GM04503 (cell line): ENCODE measurements at regions not wholly inside any gene's neighbourhood (a gene's known extent, or its start where the extent isn't known, plus 50 kb on each side); places are given as distances from the start of the nearest gene placed in this dataset.

ENCODE experiments used
- DNase-seq: peaks from one replicate; pipeline ENCODE4 v3.0.0-alpha.2; 2012; ENCODE audit warnings: low read depth

DNA sequence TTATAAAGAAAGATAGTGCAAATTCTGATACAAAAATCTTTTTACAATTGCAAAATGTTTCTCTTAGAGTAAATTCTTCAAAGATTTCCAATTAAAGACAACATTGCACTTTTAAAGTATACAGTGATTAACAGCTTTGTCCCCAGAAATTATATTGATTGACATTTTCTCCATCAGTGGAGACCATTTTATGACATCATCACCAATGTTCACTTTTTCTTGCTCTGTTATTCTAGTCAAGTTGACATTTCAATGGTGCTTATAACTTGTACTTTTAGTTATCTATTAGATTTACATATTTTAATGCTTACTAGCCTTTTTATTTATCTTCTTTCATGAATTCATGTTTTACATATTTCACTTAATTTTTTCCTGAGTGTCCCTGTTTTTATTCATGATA lies 524.8 kb downstream of the HAO1 start:
- no peak for DNase-seq

DNA sequence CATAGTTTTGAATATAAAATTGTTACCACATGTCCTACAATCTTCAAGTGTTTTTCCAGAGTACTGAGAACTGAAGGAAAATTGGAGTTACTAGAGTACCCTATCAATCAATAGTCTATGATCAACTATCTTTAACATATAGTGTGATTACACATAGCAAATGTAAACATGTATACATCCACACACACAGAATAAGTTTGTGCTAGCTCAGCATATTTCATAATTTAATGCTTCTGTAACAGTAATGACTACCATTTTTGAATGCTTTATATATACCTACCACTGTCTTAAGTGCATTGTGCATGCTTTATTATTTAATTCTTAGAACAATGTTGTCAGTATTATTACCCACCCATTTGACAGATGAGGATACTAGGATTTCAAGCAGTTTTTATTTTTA lies 523.9 kb downstream of the HAO1 start:
- DNase-seq: no peak

DNA sequence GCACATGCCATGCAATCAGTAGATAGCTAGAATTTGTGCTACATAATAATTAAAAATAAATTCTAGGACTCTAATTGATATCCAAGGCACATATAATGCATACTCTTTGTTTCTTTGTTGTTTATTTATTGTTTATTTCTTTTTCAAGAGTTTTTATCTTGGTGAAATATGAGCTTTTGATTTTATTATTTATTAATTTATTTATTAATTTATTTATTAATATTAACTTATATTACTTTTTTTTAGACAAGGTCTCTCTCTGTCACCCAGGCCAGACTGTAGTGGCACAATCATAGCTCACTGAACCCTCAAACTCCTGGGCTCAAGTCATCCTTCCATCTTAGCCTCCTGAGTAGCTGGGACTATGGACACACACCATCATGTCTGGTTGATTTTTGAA lies 519.9 kb downstream of the HAO1 start:
- no peak for DNase-seq

DNA sequence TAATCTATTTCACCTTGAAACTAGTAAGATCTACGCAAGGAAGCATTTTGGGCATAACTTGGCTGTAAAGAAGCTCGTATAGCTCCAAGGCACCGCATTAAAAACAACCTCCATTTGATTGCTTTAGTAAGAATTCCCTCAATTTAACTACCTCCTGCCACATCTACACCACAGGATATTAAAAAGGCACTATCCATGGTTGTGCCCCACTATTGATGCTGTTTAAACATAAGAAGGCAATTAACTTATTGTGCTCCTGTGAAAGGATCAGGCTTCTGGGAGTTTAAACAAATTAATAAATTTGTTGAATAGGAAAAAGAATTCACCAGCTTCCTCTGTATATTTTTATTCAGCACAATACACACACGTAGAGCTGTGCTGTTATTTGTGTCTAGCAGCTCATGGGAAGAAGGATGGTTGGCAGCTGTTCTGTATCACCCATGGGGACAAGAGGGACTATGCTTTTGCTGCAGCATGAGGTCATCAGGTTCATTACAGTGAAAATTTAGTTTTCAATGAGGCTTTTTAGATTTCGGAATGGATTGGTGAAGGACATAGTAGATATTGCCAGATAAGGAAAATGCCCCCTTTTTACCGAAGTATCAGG lies 513.3 kb downstream of the HAO1 start:
- DNase-seq: no peak

DNA sequence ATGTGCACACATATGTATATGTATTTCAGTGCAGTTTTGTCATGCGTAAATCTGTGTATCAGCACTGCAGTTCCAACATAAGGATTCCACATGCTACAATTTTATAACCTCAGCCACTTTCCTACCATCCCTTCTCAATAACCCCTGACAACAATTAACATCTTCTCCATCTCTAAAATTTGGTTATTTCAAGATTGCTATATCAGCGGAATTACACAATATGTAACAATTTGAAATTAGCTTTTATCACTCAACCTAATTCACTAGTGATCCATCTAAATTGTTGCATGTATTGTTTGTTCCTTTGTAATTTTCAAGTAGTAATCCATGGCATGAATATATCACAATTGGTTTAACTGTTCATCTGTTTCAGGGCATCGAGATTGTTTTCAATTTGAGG lies 511.3 kb downstream of the HAO1 start:
- DNase-seq: no peak

DNA sequence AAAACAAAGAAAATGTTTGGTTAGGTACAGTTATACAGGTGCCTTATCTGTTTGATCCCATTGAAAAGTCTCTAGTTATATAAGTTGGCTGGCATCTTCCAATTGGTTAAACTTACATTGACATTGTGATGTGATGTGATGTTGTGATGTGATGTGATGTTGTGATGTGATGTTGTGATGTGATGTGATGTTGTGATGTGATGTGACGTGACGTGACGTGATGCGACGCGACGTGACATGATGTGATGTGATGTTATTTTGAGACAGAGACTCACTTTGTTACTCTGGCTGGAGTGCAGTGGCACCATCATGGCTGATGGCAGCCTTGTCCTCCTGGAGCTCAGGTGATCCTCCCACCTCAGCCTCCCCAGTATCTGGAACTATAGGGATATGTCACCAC lies 507.6 kb downstream of the HAO1 start:
- no peak for DNase-seq

DNA sequence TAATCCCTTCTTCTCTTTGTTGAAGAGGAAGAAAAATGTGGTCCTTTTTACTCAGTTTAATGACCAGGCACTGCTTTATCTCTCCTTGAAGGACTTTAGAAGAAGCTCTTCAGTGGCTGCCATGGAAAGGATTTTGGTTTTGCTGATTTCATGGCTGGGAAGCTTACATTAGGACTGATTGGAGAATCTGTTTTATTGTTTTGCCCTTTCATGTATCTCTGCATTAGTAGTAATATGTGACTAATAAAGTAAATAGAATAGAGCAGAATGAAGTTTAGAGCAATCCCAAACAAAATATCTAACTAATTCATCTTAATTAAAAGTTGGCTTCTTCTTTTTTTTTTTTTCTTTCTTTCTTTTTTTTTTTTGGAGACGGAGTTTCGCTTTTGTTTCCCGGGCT lies 502.9 kb downstream of the HAO1 start:
- DNase-seq: no peak

DNA sequence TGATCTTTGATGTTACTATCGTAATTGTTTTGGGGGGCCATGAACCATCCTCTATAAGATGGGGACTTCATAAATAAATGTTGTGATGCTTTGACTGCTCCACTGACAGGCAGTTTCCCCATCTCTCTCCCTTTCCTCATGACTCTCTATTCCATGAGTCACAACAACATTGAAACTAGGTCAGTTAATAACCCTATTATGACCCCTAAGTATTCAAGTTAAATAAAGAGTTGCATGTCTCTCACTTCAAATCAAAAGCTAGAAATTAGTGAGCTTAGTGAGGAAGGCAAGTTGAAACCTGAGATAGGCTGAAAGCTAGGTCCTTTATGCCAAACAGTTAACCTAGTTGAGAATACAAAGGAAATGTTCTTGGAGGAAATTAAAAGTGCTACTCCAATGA lies 491.0 kb downstream of the HAO1 start:
- DNase-seq: no peak

DNA sequence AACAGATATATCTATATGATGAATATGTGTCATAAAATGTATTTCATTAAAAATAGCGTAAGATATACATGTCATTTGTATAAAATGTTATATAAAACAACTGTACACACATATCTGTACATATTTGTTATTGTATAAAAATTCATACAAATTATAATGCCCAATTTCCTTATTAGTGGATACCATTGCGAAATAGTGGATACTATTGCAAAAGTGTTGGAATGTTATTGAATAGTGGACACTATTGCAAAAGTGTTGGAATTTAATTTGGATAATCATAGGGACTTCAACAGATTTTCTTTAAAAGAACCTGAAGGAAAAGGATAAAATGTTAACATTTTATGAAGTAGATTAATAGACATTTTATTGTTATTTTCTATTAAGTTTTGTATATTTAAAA lies 487.4 kb downstream of the HAO1 start:
- DNase-seq: no peak

DNA sequence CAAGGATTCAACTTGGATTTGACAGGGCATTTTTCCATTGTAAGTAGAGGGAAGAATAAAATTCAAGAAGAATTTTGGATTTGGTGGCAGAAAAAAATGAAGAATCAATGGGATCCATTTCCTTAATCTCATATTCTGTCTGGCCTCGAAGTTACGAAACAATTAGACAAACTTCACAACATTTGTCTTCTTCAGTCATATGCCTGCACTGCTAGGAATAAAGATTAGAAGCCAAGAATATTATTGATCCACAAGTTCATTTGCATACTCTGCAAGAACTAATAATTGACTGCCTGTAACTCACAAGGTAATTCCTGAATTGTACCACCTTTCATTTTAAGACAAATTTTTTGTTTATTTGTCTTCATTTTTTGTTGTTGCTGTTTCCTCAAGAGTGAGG lies 486.2 kb downstream of the HAO1 start:
- DNase-seq: no peak

DNA sequence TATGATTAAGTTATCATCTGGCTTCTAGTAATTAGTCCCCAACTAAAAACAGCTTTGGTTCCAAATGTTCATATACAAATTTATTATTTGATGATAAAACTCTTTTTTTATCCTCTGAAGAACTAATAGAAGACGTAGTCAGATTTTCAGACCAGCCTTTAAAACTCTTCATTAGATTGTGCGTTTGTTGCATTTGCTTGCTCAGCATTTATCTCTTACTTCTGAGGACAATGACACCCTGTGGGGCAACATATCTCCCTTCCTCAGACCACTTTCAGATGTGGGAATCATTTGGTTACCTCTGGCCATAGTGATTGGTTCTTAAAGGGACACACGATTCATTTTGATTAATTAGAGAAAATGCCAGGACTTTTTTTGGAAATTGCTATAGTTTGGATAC lies 481.8 kb downstream of the HAO1 start:
- DNase-seq: no peak

DNA sequence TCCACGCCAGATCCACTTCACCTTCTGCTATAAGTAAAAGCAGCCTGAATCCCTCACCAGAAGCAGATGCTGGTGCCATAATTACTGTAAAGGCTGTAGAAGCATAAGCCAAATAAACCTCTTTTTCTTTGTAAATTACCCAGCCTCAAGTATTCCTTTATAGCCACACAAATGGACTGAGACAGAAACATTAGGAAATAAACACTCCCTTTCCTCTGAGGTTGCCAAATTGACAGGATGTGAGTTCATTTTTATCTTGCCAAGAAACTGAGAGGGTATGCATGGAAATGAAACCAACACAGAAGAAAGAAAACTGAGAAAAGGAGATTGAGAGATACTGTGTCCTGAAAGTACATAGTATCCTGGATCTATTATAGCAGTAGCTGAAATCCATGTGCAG lies 481.2 kb downstream of the HAO1 start:
- no peak for DNase-seq

DNA sequence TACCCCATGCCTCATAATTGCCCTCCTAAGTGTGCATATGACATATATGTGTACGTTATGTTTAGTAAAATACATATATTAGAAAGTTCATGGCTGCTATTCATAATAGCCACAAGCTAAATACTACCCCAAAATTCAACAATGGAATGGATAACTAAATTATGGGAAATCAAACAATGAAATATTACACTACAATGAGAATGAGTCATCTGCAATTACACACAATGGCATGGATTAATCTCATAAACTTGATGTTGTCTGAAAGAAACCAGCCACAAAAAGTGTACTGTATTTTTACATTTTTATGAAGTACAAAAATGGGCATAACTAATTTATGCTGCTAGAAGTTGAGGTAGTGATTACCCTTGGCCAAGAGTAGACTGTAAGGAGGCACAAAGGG lies 477.0 kb downstream of the HAO1 start:
- DNase-seq: no peak

DNA sequence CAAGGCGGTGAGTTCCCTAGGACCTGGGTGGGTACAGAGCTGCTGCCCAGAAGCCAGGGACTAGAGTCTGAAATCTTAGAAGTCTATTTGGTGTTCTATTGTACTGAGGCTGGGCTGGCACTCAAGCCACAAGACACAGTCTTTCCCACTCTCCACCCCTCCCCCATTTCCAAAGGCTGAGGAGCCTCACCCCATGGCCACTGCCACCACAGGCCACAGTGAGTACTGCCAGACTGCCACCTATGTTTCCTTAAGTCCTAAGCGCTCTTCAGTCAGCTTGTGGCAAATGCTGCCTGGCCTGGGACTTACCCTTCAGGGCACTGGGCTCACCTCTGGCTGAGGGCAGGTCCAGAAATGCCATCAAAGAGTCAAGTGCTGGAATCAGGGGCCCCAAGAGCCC lies 469.3 kb downstream of the HAO1 start:
- DNase-seq: no peak

DNA sequence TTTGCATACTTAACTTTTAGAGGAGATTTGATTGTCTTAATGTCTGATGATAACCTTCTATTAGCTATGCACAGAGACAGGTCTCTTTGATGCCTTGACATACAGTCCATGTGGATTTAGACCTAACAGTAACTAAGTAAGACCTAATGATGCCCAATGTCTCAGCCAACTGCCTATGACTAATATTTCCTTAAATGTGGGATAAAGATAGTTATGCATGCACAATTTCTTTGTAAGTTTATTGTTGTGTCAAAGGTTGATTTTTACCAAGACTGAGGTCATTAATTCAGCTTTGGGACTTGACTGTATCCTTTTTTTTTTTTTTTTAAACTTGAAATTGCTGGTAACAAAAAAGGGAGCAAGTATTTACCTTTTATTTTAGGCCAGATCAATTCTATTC lies 450.0 kb downstream of the HAO1 start:
- no peak for DNase-seq

DNA sequence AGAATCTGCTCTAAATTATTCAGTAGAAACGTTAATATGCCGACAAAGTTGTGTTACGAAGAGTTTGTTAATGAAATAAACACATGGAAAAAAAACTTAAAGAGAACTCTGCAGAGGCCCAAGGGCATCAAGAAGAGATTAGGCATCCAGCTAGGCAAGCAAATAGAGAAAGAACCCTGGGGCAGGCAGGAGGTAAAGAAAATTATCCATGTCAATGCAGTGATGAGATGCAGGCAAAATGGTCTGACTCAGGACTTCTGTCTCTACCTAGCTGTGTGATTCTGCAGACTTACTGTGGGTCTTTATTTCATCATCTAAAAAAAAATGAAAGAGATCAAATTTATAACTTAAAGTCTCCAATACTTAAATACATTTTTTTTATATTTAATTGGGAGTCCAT lies 448.0 kb downstream of the HAO1 start:
- DNase-seq: no peak

DNA sequence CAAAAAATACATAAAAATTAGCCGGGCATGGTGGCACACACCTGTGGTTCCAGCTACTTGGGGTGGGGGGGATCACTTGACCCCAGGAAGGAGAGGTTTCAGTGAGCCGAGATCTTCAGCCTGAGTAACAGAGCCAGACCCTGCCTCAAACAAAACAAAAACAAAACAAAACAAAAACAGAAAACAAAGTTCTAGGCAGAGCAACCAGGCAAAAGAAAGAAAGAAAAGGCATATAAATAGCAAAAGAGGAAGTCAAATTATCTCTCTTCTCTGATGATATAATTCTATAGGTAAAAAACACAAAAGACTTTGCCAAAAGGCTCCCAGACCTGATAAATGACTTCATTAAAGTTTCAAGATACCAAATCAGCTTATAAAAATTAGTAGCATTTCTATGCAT lies 446.9 kb downstream of the HAO1 start:
- DNase-seq: no peak

DNA sequence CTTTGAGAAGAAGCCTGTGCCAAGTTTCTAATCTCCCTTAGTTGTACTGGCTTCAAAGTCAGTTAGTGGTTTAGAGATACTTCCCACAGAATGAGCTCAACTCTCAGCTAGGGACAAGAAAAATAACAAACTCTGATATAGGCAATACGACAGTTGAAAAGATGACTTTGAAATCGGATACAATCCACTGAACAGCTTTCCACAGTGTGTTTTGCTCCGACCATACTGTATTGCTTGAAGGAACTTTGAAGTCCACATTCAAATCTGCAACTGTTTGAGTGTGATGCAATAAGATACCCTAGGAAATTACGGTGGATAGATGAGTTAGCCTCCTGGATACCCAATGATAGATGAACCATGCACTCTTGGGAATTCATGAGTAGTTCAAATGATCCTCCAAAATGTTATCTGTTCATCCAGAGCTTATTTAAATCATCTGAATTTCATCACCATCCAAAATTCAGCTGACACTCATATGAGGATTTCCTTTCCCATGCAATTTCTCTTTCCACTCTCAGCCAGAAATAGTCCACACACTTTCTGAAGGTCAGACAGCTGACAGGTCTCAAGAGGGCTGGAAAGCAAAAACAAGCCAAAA lies 443.8 kb downstream of the HAO1 start:
- no peak for DNase-seq

DNA sequence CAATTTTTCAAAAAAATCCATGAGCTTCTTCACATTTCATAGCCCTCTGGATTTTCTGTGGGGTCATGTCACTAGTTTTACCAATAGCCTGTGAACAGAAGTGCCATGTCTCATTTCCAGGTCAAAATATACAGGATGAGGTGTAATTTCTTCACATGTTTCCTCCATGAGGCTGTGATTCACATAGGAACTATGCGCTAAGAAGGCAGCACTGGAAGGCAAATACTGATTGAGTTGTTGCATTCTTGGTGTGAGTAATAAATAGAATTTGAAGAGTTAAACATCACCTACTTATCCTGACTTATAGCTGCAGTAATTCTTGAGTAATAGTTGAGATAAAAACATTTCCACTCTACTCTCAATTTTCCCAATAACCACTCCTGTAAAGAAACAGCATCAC lies 442.3 kb downstream of the HAO1 start:
- DNase-seq: peak; percentile 23

DNA sequence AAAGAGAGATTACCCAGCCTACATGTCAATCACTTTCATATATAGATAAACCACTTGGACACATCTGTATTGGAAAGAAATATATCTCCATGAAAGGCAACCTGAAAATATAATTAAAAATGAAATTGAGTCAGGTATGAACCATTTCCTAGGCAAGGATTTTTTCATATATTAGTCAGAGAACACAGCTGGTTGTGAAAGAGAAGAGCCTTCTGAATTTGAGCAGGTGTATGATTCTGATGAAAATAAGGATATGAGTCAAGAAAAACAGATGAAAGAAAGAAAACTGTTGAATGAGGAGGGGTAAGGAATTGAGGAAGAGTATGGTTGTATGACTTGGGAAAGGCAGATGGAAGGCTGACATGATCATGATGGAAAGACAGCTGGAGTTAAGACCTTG lies 441.1 kb downstream of the HAO1 start:
- no peak for DNase-seq

DNA sequence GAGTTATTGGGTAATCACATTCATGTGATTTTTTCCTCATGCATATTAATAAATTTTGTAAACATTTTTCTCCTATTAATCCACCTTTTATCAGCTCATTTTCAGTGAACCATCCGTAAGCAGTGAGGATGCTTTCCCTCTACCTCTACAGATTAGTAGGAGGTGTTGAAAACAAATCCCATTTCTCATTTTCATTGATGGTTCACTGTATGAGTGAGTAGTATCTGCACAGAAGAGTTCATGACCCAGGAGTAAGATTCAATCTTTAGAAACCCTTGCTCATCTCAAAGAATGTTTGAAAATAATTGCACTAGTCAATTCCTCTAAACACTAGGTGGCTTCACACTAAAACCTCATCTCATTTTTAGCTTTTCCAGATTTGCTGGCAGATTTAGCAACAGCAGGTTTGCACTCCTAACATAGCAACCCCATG lies 440.0 kb downstream of the HAO1 start:
- no peak for DNase-seq

DNA sequence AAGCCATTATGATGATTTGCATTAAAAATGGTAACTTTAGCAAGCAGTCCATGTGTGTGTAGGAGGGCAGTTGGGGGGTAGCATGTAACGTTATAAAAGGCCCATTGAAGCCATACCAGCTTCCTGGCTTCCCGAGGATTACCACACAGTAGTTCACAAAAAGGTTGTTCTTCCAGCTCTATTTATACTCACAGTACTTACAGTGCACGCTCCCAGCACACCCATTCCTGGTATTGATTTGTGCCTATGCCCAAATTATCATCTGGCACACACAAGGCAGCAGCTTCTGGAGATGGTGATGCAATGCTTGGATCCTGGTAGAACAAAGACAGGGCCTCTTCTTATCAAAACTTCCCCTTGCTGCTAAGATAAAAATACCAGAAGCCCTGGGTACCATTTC lies 436.8 kb downstream of the HAO1 start:
- no peak for DNase-seq

DNA sequence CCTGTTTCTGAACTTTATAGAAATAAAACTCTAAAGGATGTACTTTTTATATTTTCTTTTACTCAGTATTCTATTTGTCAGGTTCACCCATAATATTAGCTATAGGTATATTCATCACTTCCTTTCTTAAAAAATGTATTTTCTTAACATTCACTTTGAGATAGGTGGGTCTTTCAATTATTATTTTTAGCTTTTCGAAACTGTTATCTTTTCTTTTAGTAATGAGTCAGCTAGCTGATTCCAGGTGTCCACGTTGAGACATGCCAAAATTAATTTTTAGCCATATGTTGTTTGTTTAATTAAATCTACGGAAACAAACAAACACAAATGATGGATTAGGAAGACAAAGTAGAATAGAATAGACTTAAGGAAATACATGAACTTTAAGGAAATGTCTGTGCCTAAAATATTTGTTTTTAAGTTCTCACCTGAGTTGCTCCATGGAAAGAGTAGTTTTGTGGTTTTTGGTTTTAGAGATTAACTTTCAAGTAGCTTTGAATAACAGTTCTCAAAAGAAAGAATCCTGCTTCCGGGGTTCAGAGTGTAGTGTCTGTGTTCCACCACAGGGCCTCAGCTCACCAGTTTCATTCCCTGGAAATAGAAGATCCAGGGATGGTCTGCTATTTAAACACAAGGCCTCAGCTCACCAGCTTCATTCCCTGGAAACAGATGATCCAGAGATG lies 435.0 kb downstream of the HAO1 start:
- DNase-seq: no peak

DNA sequence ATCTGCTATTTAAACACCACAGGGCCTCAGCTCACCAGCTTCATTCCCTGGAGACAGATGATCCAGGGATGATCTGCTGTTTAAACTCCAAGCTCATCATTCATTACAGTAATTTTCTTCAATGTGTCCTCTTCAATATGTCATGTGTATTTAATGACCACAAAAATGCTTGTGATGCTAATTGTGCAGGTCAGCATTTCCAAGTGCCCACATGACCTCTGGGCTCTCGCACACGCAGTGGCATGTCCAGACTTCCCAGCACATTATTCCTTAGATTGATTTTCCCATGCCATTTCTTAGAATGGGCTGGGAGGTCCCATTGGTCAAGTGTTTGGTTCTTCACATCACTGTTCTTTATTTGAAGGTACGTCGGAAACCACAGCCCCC lies 434.4 kb downstream of the HAO1 start:
- no peak for DNase-seq
